B cell (primary cell): ENCODE measurements at regions not wholly inside any gene's neighbourhood (a gene's known extent, or its start where the extent isn't known, plus 50 kb on each side); places are given as distances from the start of the nearest gene placed in this dataset.

ENCODE experiments used
- ATAC-seq: fragments of 200-7000 bp; cut with Tn5 transposase; one replicate; pipeline ENCODE4 v1.10.0; 2021; ENCODE audit warnings: low read depth, mild to moderate bottlenecking, moderate number of reproducible peaks, moderate library complexity
- CTCF ChIA-PET: fragments of 350-600 bp; sonication (Branson Sonifier 250); formaldehyde crosslinking; loops from one replicate; lab custom pipeline; 2021; ENCODE audit warnings: antibody characterized with exemption, inconsistent platforms; lab: Charles Lee
- POLR2A ChIA-PET: fragments of 350-600 bp; sonication (Branson Sonifier 250); formaldehyde crosslinking; loops from one replicate; lab custom pipeline; 2021; ENCODE audit warnings: antibody characterized with exemption; lab: Charles Lee
- DNase-seq: peaks from one replicate; pipeline ENCODE4 v3.0.0; 2013
- H2AFZ ChIP-seq: 2 replicates; pipeline ENCODE4 v1.6.1; 2012; ENCODE audit warnings: mild to moderate bottlenecking, low read depth, low read length; ENCODE audit not compliant: insufficient read depth, poor library complexity, severe bottlenecking
- H3K27ac ChIP-seq, 2 donors: 1 replicate in 1 of 2; 2 replicates in 1 of 2; pipeline ENCODE4 v1.5.1; 2012 to 2013; ENCODE audit warnings: low read length in 2 of 2, mild to moderate bottlenecking in 2 of 2, moderate library complexity in 1 of 2
- H3K27me3 ChIP-seq, 4 experiments: fragments of 200-600 bp in 1 of 4; sonication (generic) in 1 of 4; replicated peaks in 1 of 4; 1 replicate in 2 of 4; 2 replicates in 2 of 4; pipeline versions ENCODE4 v1.6.1 to v1.7.0; 2013 to 2016; ENCODE audit warnings: low read length in 3 of 4, mild to moderate bottlenecking in 2 of 4, mixed read lengths in 1 of 4, moderate library complexity in 1 of 4; ENCODE audit not compliant: insufficient read depth in 4 of 4, control insufficient read depth in 3 of 4; ENCODE audit errors: control extremely low read depth in 1 of 4
- H3K36me3 ChIP-seq, 2 experiments: replicated peaks in 1 of 2; 1 replicate in 1 of 2; 2 replicates in 1 of 2; pipeline versions ENCODE4 v1.6.1 to v1.7.1; 2013; ENCODE audit warnings: low read length in 1 of 2; ENCODE audit not compliant: insufficient read depth in 2 of 2, control insufficient read depth in 1 of 2; ENCODE audit errors: control extremely low read depth in 1 of 2, extremely low read depth in 1 of 2
- H3K4me1 ChIP-seq, 2 donors: fragments of 200-600 bp in 1 of 2; sonication (generic) in 1 of 2; 1 replicate in 1 of 2; 2 replicates in 1 of 2; pipeline versions ENCODE4 v1.5.1 to v1.6.1; 2013 to 2017; ENCODE audit warnings: low read length in 2 of 2; ENCODE audit not compliant: control insufficient read depth in 2 of 2, insufficient read depth in 2 of 2
- H3K4me2 ChIP-seq: replicated peaks from 2 replicates; pipeline ENCODE3; 2012; ENCODE audit warnings: mild to moderate bottlenecking, low read depth, low read length; ENCODE audit not compliant: poor library complexity, severe bottlenecking
- H3K4me3 ChIP-seq, 5 experiments: fragments of 200-600 bp in 1 of 5; sonication (generic) in 1 of 5; 1 replicate in 3 of 5; 2 replicates in 2 of 5; pipeline versions ENCODE4 v1.5.1 to v1.7.0; 2011 to 2016; ENCODE audit warnings: low read length in 4 of 5, mild to moderate bottlenecking in 4 of 5, low read depth in 2 of 5, control low read depth in 1 of 5, moderate library complexity in 1 of 5; ENCODE audit not compliant: insufficient read depth in 1 of 5; ENCODE audit errors: control extremely low read depth in 1 of 5, extremely low read depth in 1 of 5
- H3K79me2 ChIP-seq: fragments of 200-600 bp; sonication (generic); one replicate; pipeline ENCODE4 v1.6.0; 2016; ENCODE audit warnings: low read length; ENCODE audit not compliant: control insufficient read depth, insufficient read depth
- H3K9ac ChIP-seq: fragments of 200-600 bp; sonication (generic); 2 replicates; pipeline ENCODE4 v1.6.1; 2017; ENCODE audit warnings: mild to moderate bottlenecking, low read length, moderate library complexity
- H3K9me3 ChIP-seq, 3 donors: one replicate each; pipeline versions ENCODE4 v1.6.1 to v1.7.1; 2013; ENCODE audit warnings: low read length in 2 of 3; ENCODE audit not compliant: control insufficient read depth in 2 of 3, insufficient read depth in 1 of 3; ENCODE audit errors: control extremely low read depth in 1 of 3
- H4K20me1 ChIP-seq: 2 replicates; pipeline ENCODE4 v1.6.0; 2012; ENCODE audit warnings: mild to moderate bottlenecking, low read length; ENCODE audit not compliant: insufficient read depth, control insufficient read depth, poor library complexity, severe bottlenecking
- H3K27ac Mint-ChIP-seq: one replicate; pipeline ENCODE4 v1.8.0; 2021; ENCODE audit warnings: mixed read lengths
- H3K27me3 Mint-ChIP-seq: one replicate; pipeline ENCODE4 v1.8.0; 2021; ENCODE audit warnings: mixed read lengths
- H3K4me1 Mint-ChIP-seq: one replicate; pipeline ENCODE4 v1.8.0; 2021; ENCODE audit warnings: mixed read lengths
- H3K4me3 Mint-ChIP-seq: one replicate; pipeline ENCODE4 v1.8.0; 2021; ENCODE audit warnings: mixed read lengths
- H3K9me3 Mint-ChIP-seq: one replicate; pipeline ENCODE4 v1.8.0; 2022; ENCODE audit warnings: mixed read lengths; ENCODE audit not compliant: insufficient read depth
- EZH2 ChIP-seq: IDR thresholded peaks from 2 replicates; pipeline ENCODE4 v1.6.1; 2012; ENCODE audit warnings: borderline replicate concordance, low read depth, mild to moderate bottlenecking, moderate library complexity, low read length; ENCODE audit not compliant: insufficient read depth, poor library complexity, severe bottlenecking
- WGBS: methylation state at CpG from one replicate; pipeline ENCODE4 v1.1.5; 2013; ENCODE audit warnings: missing lambda C conversion rate; ENCODE audit not compliant: insufficient coverage; 5-methylcytosine and 5-hydroxymethylcytosine counted together
- intact Hi-C: fragments of 100-400 bp; cut with micrococcal nuclease; formaldehyde crosslinking; loops from one replicate; pipeline ENCODE4 v1.10.0; 2022
- TF ChIP-seq, protein P1 (sequence below): fragments of 200-600 bp; IDR thresholded peaks from one replicate; pipeline ENCODE4 v1.8.0; 2022; ENCODE audit warnings: antibody characterized with exemption, mild to moderate bottlenecking

DNA sequence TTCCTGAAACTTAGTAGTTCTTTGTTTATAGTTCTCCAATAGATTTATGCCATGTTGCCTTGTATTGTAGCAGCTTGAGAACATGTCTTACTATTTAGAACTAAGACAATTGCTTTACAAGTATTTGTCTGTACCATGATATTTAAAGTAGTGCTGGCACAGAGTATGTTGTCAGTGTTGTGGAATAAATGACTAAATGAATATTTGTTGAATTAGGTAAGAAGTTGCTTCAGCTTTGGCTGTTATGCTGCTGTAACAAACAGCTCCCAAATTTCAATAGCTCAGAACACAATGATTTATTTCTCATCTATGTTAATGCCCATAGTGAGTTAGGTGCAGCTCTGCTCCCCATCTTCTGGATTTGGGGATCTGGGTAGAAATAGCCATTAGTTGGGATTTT, 90.2 kb upstream of the VCAM1 start:
- no peaks in the 10 kb centered on the region for H3K36me3 ChIP-seq
- DNase-seq (no peak), ATAC-seq (no peak)
- H2AFZ ChIP-seq: no peak overlapping the region
- ChIA-PET CTCF (no interaction called here), POLR2A (no interaction called here)
- H3K27me3 Mint-ChIP-seq: peaks cover 3% of the 10 kb centered on the region
- peaks cover 3% of the 10 kb centered on the region for H3K9me3 Mint-ChIP-seq
- H3K4me3 ChIP-seq: no peak overlapping the region
- H3K9ac ChIP-seq: no peak overlapping the region
- H3K27ac ChIP-seq: no peak overlapping the region
- no peaks in the 10 kb centered on the region for H3K9me3 ChIP-seq
- H3K4me3 Mint-ChIP-seq: no peak overlapping the region
- no peaks in the 10 kb centered on the region for H3K27me3 ChIP-seq
- no peaks in the 10 kb centered on the region for H4K20me1 ChIP-seq
- H3K4me1 Mint-ChIP-seq: no peaks in the 10 kb centered on the region
- no peak overlapping the region for H3K4me2 ChIP-seq
- TF ChIP-seq, protein P1, sequence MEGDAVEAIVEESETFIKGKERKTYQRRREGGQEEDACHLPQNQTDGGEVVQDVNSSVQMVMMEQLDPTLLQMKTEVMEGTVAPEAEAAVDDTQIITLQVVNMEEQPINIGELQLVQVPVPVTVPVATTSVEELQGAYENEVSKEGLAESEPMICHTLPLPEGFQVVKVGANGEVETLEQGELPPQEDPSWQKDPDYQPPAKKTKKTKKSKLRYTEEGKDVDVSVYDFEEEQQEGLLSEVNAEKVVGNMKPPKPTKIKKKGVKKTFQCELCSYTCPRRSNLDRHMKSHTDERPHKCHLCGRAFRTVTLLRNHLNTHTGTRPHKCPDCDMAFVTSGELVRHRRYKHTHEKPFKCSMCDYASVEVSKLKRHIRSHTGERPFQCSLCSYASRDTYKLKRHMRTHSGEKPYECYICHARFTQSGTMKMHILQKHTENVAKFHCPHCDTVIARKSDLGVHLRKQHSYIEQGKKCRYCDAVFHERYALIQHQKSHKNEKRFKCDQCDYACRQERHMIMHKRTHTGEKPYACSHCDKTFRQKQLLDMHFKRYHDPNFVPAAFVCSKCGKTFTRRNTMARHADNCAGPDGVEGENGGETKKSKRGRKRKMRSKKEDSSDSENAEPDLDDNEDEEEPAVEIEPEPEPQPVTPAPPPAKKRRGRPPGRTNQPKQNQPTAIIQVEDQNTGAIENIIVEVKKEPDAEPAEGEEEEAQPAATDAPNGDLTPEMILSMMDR: no peak
- TF ChIP-seq EZH2: no peak
- no peak overlapping the region for H3K27ac Mint-ChIP-seq
- intact Hi-C loops: no loop called here
- no peaks in the 10 kb centered on the region for H3K4me1 ChIP-seq
- H3K79me2 ChIP-seq: no peaks in the 10 kb centered on the region

DNA sequence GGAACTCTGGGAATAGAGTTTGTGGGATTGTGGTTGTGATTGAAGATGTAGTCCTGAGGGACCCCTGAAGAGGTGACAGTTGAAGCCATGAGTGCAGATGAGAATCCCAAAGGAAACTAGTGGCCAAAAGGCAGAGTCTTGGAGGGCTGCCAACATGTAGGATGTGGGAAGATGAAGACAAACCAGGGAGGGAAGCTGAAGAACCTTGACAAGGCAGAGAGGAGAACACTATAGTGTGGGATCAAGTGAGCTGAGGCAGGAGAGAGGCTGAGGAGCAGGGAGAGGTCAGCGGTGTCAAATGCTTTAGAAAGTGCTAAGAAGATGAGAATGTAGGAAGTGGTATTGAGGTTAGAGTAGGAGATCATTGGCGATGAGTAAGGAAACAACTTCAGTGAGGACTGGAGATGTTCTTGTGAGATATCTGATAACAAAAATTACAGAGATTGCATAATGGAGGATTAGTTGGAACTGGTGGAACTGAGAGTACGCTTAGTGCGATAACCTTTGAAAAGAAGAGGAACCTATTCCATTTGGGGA, 88.5 kb upstream of the VCAM1 start:
- no peak for ATAC-seq
- H3K4me1 ChIP-seq: no peaks in the 10 kb centered on the region
- H4K20me1 ChIP-seq: no peaks in the 10 kb centered on the region
- no peak overlapping the region for H3K4me3 ChIP-seq
- intact Hi-C loops: no loop called here
- 78% methylated on average over 4 of the region's 4 CpGs for WGBS
- no peaks in the 10 kb centered on the region for H3K9me3 ChIP-seq
- Mint-ChIP-seq H3K4me1 (no peaks in the 10 kb centered on the region), H3K9me3 (peaks cover 3% of the 10 kb centered on the region), H3K27ac (no peak overlapping the region), H3K4me3 (no peak overlapping the region), H3K27me3 (peaks cover 3% of the 10 kb centered on the region)
- ChIA-PET POLR2A (no interaction called here), CTCF (no interaction called here)
- H3K27ac ChIP-seq: no peak overlapping the region
- H3K4me2 ChIP-seq: no peak overlapping the region
- no peaks in the 10 kb centered on the region for H3K27me3 ChIP-seq
- no peaks in the 10 kb centered on the region for H3K36me3 ChIP-seq
- TF ChIP-seq EZH2: no peak
- TF ChIP-seq, protein P1: no peak
- no peak overlapping the region for H3K9ac ChIP-seq
- no peaks in the 10 kb centered on the region for H3K79me2 ChIP-seq
- DNase-seq: no peak
- H2AFZ ChIP-seq: no peak overlapping the region
